BJ (cell line): ENCODE measurements at regions not wholly inside any gene's neighbourhood (a gene's known extent, or its start where the extent isn't known, plus 50 kb on each side); places are given as distances from the start of the nearest gene placed in this dataset.

Experiments used
- CTCF ChIA-PET: fragments of 350-600 bp; formaldehyde crosslinking; extraction: SDS; loops from one replicate; lab custom pipeline; 2021; ENCODE audit warnings: antibody characterized with exemption, inconsistent platforms; lab: Yijun Ruan, JAX
- POLR2A ChIA-PET: fragments of 300-600 bp; sonication (Branson Sonifier 250); formaldehyde crosslinking; extraction: SDS; loops from one replicate; lab custom pipeline; 2021; ENCODE audit warnings: antibody characterized with exemption; lab: Charles Lee
- DNase-seq: peaks from one replicate; pipeline ENCODE4 v3.0.0-alpha.2; 2011; ENCODE audit warnings: low read depth
- H3K27me3 ChIP-seq: 2 replicates; pipeline ENCODE4 v1.6.0; 2011; ENCODE audit warnings: low read length; ENCODE audit not compliant: control insufficient read depth, insufficient read depth
- H3K36me3 ChIP-seq: 2 replicates; pipeline ENCODE4 v1.5.1; 2011; ENCODE audit warnings: low read length; ENCODE audit not compliant: control insufficient read depth, insufficient read depth
- H3K4me3 ChIP-seq: 2 replicates; pipeline ENCODE4 v1.5.1; 2011; ENCODE audit warnings: low read depth, mild to moderate bottlenecking, control low read depth, low read length
- TF ChIP-seq, protein P1 (sequence below): IDR thresholded peaks from 2 replicates; pipeline ENCODE4 v1.5.1; 2011; ENCODE audit warnings: low read depth, mild to moderate bottlenecking, control low read depth, inconsistent platforms, low read length, moderate library complexity; ENCODE audit not compliant: insufficient read depth

DNA sequence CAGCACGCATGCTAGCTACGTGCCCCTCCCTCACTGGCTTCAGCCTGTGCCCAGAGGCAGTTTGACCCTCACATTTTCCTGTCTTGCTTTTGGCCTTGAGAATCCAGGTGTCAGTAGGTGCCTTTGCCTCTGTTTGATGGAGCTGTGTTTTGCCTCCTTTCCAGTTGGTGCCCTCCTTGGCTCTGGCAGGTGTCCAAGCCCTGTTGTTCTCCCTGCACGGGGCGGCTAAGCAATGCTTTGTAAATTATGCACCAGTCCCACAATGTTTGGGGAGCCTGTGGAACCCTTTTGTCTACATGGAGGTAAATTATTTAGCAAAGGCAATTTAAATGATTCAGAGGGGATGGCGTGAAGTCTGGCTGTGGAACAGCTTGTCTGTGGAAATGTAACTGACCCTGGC is 202.9 kb upstream of the BOD1L1 start:
- Histone ChIP-seq H3K27me3 (no peaks in the 10 kb centered on the region; the same call in 1 of the 2 replicates), H3K4me3 (no peak overlapping the region), H3K36me3 (no peaks in the 10 kb centered on the region)
- no peak for DNase-seq
- ChIA-PET POLR2A (no interaction called here), CTCF (no interaction called here)
- TF ChIP-seq, protein P1, sequence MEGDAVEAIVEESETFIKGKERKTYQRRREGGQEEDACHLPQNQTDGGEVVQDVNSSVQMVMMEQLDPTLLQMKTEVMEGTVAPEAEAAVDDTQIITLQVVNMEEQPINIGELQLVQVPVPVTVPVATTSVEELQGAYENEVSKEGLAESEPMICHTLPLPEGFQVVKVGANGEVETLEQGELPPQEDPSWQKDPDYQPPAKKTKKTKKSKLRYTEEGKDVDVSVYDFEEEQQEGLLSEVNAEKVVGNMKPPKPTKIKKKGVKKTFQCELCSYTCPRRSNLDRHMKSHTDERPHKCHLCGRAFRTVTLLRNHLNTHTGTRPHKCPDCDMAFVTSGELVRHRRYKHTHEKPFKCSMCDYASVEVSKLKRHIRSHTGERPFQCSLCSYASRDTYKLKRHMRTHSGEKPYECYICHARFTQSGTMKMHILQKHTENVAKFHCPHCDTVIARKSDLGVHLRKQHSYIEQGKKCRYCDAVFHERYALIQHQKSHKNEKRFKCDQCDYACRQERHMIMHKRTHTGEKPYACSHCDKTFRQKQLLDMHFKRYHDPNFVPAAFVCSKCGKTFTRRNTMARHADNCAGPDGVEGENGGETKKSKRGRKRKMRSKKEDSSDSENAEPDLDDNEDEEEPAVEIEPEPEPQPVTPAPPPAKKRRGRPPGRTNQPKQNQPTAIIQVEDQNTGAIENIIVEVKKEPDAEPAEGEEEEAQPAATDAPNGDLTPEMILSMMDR = no peak

DNA sequence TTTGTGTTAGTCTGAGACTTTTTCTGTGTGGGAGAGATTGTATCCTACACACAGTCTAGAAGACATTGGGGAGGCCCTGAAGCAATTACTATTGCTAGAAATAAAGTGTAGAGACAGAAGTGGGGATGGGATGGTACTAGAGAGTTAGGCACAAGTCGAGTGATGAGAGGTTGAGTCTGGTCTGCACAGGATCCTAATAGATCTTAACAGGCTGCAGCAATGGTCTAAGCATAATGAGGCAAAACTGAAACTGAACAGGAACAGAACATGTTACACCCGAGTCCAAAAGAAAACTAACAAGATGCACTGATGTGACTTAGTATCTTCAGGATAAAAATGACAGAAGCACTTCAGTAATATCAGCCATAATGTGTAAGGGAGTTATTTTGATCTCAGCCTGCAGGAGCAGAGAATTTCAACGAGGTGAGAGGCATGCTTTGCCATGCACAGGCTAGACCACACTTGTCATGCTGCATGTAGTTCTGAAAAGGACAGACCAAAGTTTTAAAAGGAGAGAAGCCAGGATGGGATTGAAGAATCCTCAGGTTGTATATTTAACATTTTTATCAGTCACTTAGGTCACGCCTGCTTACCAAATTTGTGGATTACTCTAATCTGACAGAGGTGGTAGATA is 205.8 kb upstream of the BOD1L1 start:
- H3K36me3 ChIP-seq = no peaks in the 10 kb centered on the region
- ChIA-PET POLR2A (no interaction called here), CTCF (no interaction called here)
- H3K27me3 ChIP-seq = no peaks in the 10 kb centered on the region; the same call in 1 of the 2 replicates
- H3K4me3 ChIP-seq = no peak overlapping the region
- TF ChIP-seq, protein P1 = no peak
- DNase-seq = no peak

DNA sequence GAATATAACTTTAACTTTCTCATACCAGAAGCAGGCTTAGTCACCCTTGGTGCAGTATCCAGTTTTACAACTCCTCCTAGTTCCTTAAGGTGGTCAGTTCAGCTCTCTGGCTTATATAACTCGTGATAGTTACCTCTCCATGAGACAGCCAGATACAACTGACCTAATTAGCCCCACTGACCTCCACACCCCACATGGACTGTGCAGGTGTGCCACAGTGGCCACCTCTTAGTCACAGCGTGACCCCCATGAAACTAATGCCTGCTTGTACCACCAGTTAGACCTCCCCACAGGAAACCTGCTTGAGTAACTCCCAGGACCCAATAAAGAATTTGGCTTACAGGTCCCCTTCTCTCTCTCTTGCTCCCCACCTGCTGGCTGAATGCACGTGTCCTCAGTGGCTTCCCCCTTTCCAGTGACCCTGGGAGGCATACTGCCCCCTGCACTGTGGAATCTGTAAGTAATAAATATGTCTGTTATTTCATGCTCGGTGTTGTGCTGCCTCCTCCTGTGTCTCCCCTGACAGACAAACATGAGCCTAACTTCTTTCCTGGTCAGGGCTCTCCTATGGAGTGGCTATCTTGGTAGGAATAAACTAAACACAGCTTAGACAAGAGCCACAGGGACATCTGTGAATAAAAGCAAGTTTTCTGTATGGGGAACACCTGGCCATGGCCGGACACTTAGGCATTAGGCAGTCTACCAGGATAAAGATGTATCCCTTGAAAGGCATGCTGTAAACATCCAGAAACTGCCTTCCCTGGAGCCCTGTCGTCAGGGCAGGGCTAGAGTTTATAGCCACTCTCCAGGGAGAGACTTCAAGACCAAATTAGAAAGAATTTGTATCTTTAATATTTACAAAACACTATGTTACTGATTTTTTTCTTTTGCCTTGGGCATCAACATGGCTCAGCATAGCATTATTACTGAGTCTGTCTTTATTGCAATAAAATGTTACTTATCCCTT is 209.7 kb upstream of the BOD1L1 start:
- CTCF ChIA-PET = no interaction called here

DNA sequence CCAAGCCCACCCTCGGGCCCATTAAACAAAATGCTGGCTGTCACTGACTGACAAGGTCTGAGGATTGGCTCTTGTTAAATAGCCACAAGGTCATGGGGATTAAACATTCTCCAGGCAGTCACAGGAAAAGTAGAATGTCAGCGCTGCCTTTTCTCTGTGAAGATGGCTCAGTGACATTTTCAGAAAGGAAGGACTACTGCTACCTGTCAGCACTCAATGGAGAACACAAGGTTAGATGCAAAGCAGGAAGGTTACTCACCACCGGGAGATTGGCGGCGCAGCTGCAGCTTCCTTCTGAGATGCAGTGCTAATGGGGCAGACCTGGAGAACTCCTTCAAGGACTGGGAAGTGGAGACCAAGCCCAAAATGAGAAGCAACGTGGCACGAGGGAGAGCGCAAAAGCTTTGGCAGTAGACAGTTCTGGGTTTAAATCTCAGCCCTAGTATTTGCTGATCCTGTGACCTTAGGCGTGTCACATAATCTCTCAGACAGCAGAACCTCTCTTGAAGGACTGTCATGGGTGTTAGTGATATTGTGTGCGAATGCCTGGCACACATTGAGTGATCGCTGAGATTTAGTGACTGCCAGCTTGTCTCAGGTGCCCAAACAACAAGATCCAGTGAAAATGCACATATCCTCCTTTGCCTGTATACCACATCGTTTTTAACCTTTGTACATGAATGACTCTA is 213.1 kb upstream of the BOD1L1 start:
- no peak overlapping the region for H3K4me3 ChIP-seq
- H3K36me3 ChIP-seq = no peaks in the 10 kb centered on the region
- CTCF ChIA-PET = no interaction called here
- TF ChIP-seq, protein P1 = no peak
- POLR2A ChIA-PET = no interaction called here
- no peaks in the 10 kb centered on the region for H3K27me3 ChIP-seq
- DNase-seq = no peak

More for the DNA sequence above, 209.7 kb upstream of the BOD1L1 start:
- DNase-seq = no peak
- POLR2A ChIA-PET = no interaction called here
- Histone ChIP-seq H3K27me3 (no peaks in the 10 kb centered on the region; the same call in 1 of the 2 replicates), H3K36me3 (no peaks in the 10 kb centered on the region), H3K4me3 (no peak overlapping the region)
- TF ChIP-seq, protein P1 = no peak

- DNase-seq = no peak
- no peak overlapping the region for H3K4me3 ChIP-seq
- no peaks in the 10 kb centered on the region for H3K27me3 ChIP-seq
- ChIA-PET CTCF (interaction anchor here (0.6 to 1.2 kb wide), 5 partner anchors 9 to 318 kb away, joined by 3 read pairs; no protein-coding TSS in a partner anchor), POLR2A (no interaction called here)
- TF ChIP-seq, protein P1 = no peak
- no peaks in the 10 kb centered on the region for H3K36me3 ChIP-seq
These were observed 217.2 kb upstream of the BOD1L1 start for GRCh38 chr4:13844740-13845139.
